ENCODE measurements at regions not wholly inside any gene's neighbourhood (a gene's known extent, or its start where the extent isn't known, plus 50 kb on each side); places are given as distances from the start of the nearest gene placed in this dataset.

GRCh38 chr2:138445227-138445626 lies 56.3 kb upstream of the SPOPL start:
- H3K4me3 ChIP-seq (ENCODE audit: low read depth, low read length) = no peak overlapping the region
- no peak for TF ChIP-seq CTCF (IDR thresholded peaks at IDR 0.05; ENCODE audit: low read depth, low read length)

- no peak overlapping the region for H3K4me3 ChIP-seq (ENCODE audit: low read depth, low read length)
- no peak for TF ChIP-seq CTCF (IDR thresholded peaks at IDR 0.05; ENCODE audit: low read depth, low read length)
Observed at GRCh38 chr2:138446043-138446442, 55.5 kb upstream of the SPOPL start.

GRCh38 chr2:138447889-138448570 lies 53.5 kb upstream of the SPOPL start:
- TF ChIP-seq CTCF (IDR thresholded peaks at IDR 0.05; ENCODE audit: low read depth, low read length) = no peak
- H3K4me3 ChIP-seq (ENCODE audit: low read depth, low read length) = no peak overlapping the region
